ENCODE measurements at regions not wholly inside any gene's neighbourhood (a gene's known extent, or its start where the extent isn't known, plus 50 kb on each side); places are given as distances from the start of the nearest gene placed in this dataset.

DNA sequence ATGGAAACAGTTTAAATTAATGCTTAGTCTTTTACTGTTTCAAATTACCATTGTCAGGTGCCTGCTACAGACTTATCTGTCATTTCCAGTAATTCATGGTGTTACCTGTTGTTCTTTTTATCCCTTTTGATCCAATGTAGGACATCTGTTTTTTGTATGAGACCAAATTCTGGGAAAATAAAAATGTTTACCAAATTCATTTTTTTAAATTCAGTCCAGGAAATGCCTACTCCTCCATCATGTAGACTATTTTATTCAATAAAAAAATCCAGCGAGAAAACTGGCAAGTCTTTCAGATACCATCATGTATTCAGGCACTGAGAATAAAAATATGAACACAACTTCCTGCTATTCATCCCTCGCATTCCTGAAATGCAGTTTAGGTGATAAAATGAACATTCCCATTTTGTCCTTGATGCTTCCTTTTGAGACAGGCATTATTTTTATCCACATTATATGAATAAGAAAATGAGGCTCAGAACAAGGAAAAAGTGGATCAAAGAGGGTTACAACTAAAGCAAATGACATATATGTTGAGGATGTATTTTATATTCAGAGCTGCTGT lies 584.2 kb downstream of the SPRY1 start:
- Histone ChIP-seq H3K9me3 (ENCODE audit: low read length) (no peaks in the 10 kb centered on the region), H3K79me2 (replicated peaks; ENCODE audit: insufficient read depth, low read length) (no peaks in the 10 kb centered on the region), H3K27me3 (ENCODE audit: insufficient read depth, low read depth, low read length) (no peaks in the 10 kb centered on the region), H3K4me3 (ENCODE audit: low read length) (no peak overlapping the region), H3K9ac (ENCODE audit: low read length) (no peak overlapping the region), H2AFZ (ENCODE audit: low read depth, low read length) (no peak overlapping the region), H3K4me2 (ENCODE audit: low read length) (no peak overlapping the region), H3K9me2 (ENCODE audit: insufficient read depth, low read length) (no peaks in the 10 kb centered on the region), H3F3A (ENCODE audit: insufficient read depth, low read length, poor library complexity, severe bottlenecking) (peaks cover 6% of the 10 kb centered on the region), H3K27ac (ENCODE audit: low read length) (no peak overlapping the region), H4K20me1 (ENCODE audit: insufficient read depth) (no peaks in the 10 kb centered on the region), H3K36me3 (ENCODE audit: insufficient read depth, low read length) (no peaks in the 10 kb centered on the region)
- TF ChIP-seq, protein P1, sequence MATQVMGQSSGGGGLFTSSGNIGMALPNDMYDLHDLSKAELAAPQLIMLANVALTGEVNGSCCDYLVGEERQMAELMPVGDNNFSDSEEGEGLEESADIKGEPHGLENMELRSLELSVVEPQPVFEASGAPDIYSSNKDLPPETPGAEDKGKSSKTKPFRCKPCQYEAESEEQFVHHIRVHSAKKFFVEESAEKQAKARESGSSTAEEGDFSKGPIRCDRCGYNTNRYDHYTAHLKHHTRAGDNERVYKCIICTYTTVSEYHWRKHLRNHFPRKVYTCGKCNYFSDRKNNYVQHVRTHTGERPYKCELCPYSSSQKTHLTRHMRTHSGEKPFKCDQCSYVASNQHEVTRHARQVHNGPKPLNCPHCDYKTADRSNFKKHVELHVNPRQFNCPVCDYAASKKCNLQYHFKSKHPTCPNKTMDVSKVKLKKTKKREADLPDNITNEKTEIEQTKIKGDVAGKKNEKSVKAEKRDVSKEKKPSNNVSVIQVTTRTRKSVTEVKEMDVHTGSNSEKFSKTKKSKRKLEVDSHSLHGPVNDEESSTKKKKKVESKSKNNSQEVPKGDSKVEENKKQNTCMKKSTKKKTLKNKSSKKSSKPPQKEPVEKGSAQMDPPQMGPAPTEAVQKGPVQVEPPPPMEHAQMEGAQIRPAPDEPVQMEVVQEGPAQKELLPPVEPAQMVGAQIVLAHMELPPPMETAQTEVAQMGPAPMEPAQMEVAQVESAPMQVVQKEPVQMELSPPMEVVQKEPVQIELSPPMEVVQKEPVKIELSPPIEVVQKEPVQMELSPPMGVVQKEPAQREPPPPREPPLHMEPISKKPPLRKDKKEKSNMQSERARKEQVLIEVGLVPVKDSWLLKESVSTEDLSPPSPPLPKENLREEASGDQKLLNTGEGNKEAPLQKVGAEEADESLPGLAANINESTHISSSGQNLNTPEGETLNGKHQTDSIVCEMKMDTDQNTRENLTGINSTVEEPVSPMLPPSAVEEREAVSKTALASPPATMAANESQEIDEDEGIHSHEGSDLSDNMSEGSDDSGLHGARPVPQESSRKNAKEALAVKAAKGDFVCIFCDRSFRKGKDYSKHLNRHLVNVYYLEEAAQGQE (IDR thresholded peaks at IDR 0.05; ENCODE audit: borderline replicate concordance) = no peak
- TF ChIP-seq RAD21 (conservative IDR thresholded peaks at IDR 0.05) (no peak), EP300 (conservative IDR thresholded peaks at IDR 0.05; ENCODE audit: poor library complexity, severe bottlenecking) (no peak), TAF1 (IDR thresholded peaks at IDR 0.05; ENCODE audit: low read depth) (no peak)

DNA sequence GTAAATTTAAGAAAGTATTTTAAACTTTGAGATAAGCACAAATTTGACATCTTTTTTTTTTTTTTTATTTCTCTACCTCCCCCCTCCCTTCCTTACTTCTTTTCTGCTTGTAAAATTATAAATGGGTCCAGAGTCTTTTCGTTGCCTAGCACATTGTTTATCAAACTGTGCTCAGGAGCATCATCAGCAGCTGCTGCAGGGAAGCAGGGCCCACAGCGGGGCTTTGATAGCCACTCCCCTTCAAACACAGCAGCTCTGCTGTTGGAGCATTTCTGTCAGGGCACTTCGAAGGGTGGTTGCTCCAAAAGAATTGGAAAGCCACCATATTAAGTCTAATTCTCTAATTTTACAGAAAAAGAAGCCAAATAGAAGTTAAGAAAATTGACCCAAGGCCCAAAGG lies 588.3 kb downstream of the SPRY1 start:
- TF ChIP-seq EZH2 (IDR thresholded peaks at IDR 0.05; ENCODE audit: borderline replicate concordance, insufficient read depth, low read length, poor library complexity, severe bottlenecking) (no peak), POLR2AphosphoS5 (IDR thresholded peaks at IDR 0.05) (no peak)
- Histone ChIP-seq H3K9me3 (ENCODE audit: low read length) (no peaks in the 10 kb centered on the region), H2AFZ (ENCODE audit: low read depth, low read length) (no peak overlapping the region), H3K36me3 (ENCODE audit: insufficient read depth, low read length) (no peaks in the 10 kb centered on the region), H4K20me1 (ENCODE audit: insufficient read depth) (no peaks in the 10 kb centered on the region), H3K27ac (ENCODE audit: low read length) (no peak overlapping the region), H3K79me2 (replicated peaks; ENCODE audit: insufficient read depth, low read length) (no peaks in the 10 kb centered on the region), H3K27me3 (ENCODE audit: insufficient read depth, low read depth, low read length) (no peaks in the 10 kb centered on the region), H3K9ac (ENCODE audit: low read length) (no peak overlapping the region), H3K9me2 (ENCODE audit: insufficient read depth, low read length) (no peaks in the 10 kb centered on the region), H3K4me3 (ENCODE audit: low read length) (no peak overlapping the region), H3F3A (ENCODE audit: insufficient read depth, low read length, poor library complexity, severe bottlenecking) (no peaks in the 10 kb centered on the region), H3K4me2 (ENCODE audit: low read length) (no peak overlapping the region)

DNA sequence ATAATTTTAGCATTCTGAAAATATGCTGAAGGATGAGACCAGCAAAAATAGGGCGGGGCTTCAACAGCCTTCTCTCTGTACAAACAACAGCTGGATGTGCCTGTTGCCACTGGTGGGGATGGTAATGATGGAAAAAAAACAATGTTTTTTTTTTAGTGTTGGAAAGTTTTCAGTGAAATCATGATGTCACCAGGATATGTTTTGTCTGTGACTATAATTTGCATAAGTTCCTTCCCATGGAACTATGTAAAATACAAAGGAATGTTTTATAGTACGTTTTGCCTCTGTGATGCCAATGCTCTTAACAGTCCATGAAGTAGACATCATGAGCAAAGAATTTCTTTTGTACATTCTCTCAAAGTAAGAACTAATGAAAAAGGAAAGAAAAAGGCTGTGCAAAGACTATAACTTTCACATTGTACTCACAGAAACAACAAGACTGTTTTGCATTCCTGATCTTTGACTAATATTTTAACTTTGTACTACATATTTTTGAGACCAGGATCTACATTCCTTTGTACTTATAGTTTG lies 589.7 kb downstream of the SPRY1 start:
- Histone ChIP-seq H3K9me3 (ENCODE audit: low read length) (no peaks in the 10 kb centered on the region), H3K4me2 (ENCODE audit: low read length) (no peak overlapping the region), H3K36me3 (ENCODE audit: insufficient read depth, low read length) (no peaks in the 10 kb centered on the region), H3F3A (ENCODE audit: insufficient read depth, low read length, poor library complexity, severe bottlenecking) (no peaks in the 10 kb centered on the region), H2AFZ (ENCODE audit: low read depth, low read length) (no peak overlapping the region), H4K20me1 (ENCODE audit: insufficient read depth) (no peaks in the 10 kb centered on the region), H3K9ac (ENCODE audit: low read length) (no peak overlapping the region), H3K9me2 (ENCODE audit: insufficient read depth, low read length) (no peaks in the 10 kb centered on the region), H3K4me3 (ENCODE audit: low read length) (no peak overlapping the region), H3K27ac (ENCODE audit: low read length) (no peak overlapping the region), H3K79me2 (replicated peaks; ENCODE audit: insufficient read depth, low read length) (no peaks in the 10 kb centered on the region), H3K27me3 (ENCODE audit: insufficient read depth, low read depth, low read length) (no peaks in the 10 kb centered on the region)
- TF ChIP-seq EP300 (conservative IDR thresholded peaks at IDR 0.05; ENCODE audit: poor library complexity, severe bottlenecking) = no peak
- TF ChIP-seq RAD21 (conservative IDR thresholded peaks at IDR 0.05) = no peak
- TF ChIP-seq, protein P1 (IDR thresholded peaks at IDR 0.05; ENCODE audit: borderline replicate concordance) = no peak
- no peak for TF ChIP-seq TAF1 (IDR thresholded peaks at IDR 0.05; ENCODE audit: low read depth)
- TF ChIP-seq, protein P2, sequence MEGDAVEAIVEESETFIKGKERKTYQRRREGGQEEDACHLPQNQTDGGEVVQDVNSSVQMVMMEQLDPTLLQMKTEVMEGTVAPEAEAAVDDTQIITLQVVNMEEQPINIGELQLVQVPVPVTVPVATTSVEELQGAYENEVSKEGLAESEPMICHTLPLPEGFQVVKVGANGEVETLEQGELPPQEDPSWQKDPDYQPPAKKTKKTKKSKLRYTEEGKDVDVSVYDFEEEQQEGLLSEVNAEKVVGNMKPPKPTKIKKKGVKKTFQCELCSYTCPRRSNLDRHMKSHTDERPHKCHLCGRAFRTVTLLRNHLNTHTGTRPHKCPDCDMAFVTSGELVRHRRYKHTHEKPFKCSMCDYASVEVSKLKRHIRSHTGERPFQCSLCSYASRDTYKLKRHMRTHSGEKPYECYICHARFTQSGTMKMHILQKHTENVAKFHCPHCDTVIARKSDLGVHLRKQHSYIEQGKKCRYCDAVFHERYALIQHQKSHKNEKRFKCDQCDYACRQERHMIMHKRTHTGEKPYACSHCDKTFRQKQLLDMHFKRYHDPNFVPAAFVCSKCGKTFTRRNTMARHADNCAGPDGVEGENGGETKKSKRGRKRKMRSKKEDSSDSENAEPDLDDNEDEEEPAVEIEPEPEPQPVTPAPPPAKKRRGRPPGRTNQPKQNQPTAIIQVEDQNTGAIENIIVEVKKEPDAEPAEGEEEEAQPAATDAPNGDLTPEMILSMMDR (IDR thresholded peaks at IDR 0.05; ENCODE audit: poor library complexity, severe bottlenecking) = no peak
- no peak for TF ChIP-seq POLR2AphosphoS5 (IDR thresholded peaks at IDR 0.05)

Measured in neural cell (in vitro differentiated cells).